ENCODE measurements at regions not wholly inside any gene's neighbourhood (a gene's known extent, or its start where the extent isn't known, plus 50 kb on each side); places are given as distances from the start of the nearest gene placed in this dataset.

GRCh38 chr13:44140146-44140545, 233.5 kb upstream of the SERP2 start:
- TF ChIP-seq CTCF (conservative IDR thresholded peaks at IDR 0.05 in 1 of 2, IDR thresholded peaks at IDR 0.05 in 1 of 2; ENCODE audit: low read depth in 1 of 2, low read length in 2 of 2) = no peak
- no peak for TF ChIP-seq EZH2 (IDR thresholded peaks at IDR 0.05; ENCODE audit: low read length, missing control alignments)

Measured in fibroblast of lung (primary cell).